GM04504 (cell line): ENCODE measurements at regions not wholly inside any gene's neighbourhood (a gene's known extent, or its start where the extent isn't known, plus 50 kb on each side); places are given as distances from the start of the nearest gene placed in this dataset.
A peak's percentile ranks its signal among the peaks of the same experiment; 100 is the strongest.

Experiments
- DNase-seq: peaks from one replicate; pipeline ENCODE4 v3.0.0-alpha.2; 2012; ENCODE audit warnings: low read depth

- DNase-seq: no peak
Observed at GRCh38 chr21:28641731-28642130, 350.9 kb downstream of the LTN1 start.

GRCh38 chr21:28640326-28640725 is 352.4 kb downstream of the LTN1 start:
- no peak for DNase-seq

- peak; percentile 32 for DNase-seq
Observed at GRCh38 chr21:28639737-28640136, 352.9 kb downstream of the LTN1 start.

GRCh38 chr21:28636752-28637691 is 355.7 kb downstream of the LTN1 start:
- DNase-seq: no peak

GRCh38 chr21:28635541-28635940 is 357.1 kb downstream of the LTN1 start:
- no peak for DNase-seq

- DNase-seq: peak; percentile 54
Observed at GRCh38 chr21:28633839-28634555, 358.7 kb downstream of the LTN1 start.

- no peak for DNase-seq
Observed at GRCh38 chr21:28632755-28633408, 359.8 kb downstream of the LTN1 start.

GRCh38 chr21:28627691-28628090 is 365.0 kb downstream of the LTN1 start:
- no peak for DNase-seq

GRCh38 chr21:28627261-28627660 is 365.4 kb downstream of the LTN1 start:
- DNase-seq: no peak

GRCh38 chr21:28624626-28625025 is 368.1 kb downstream of the LTN1 start:
- DNase-seq: no peak

GRCh38 chr21:28617300-28617699 is 375.4 kb downstream of the LTN1 start:
- DNase-seq: no peak

- no peak for DNase-seq
Observed at GRCh38 chr21:28615276-28615675, 377.4 kb downstream of the LTN1 start.

GRCh38 chr21:28614791-28615190 is 377.9 kb downstream of the LTN1 start:
- no peak for DNase-seq

GRCh38 chr21:28608646-28609045 is 384.0 kb downstream of the LTN1 start:
- no peak for DNase-seq

- DNase-seq: no peak
Observed at GRCh38 chr21:28607545-28607944, 385.1 kb downstream of the LTN1 start.

- DNase-seq: no peak
Observed at GRCh38 chr21:28604946-28605537, 387.6 kb downstream of the LTN1 start.

GRCh38 chr21:28602546-28602945 is 390.1 kb downstream of the LTN1 start:
- DNase-seq: no peak

GRCh38 chr21:28598214-28598613 is 394.5 kb downstream of the LTN1 start:
- DNase-seq: no peak

- DNase-seq: no peak
Observed at GRCh38 chr21:28592205-28592865, 400.3 kb downstream of the LTN1 start.

- no peak for DNase-seq
Observed at GRCh38 chr21:28590676-28591075, 402.0 kb downstream of the LTN1 start.

- DNase-seq: no peak
Observed at GRCh38 chr21:28590026-28590425, 402.7 kb downstream of the LTN1 start.

- no peak for DNase-seq
Observed at GRCh38 chr21:28588997-28589396, 403.7 kb downstream of the LTN1 start.
